Cardiac fibroblast (primary cell): ENCODE measurements at regions not wholly inside any gene's neighbourhood (a gene's known extent, or its start where the extent isn't known, plus 50 kb on each side); places are given as distances from the start of the nearest gene placed in this dataset.

Source experiments
- DNase-seq, 2 donors: peaks; one replicate each; pipeline versions ENCODE4 v3.0.0 to v3.0.0-alpha.2; 2010; ENCODE audit warnings: low read depth in 2 of 2
- H3K4me3 ChIP-seq, 2 donors: replicated peaks in 1 of 2; 1 replicate in 1 of 2; 2 replicates in 1 of 2; pipeline ENCODE4 v1.5.1; 2011; ENCODE audit warnings: low read depth in 2 of 2, low read length in 2 of 2, mild to moderate bottlenecking in 2 of 2, moderate library complexity in 1 of 2
- TF ChIP-seq, protein P1 (sequence below): IDR thresholded peaks from one replicate; pipeline ENCODE4 v1.5.1; 2011; ENCODE audit warnings: low read depth, mild to moderate bottlenecking, low read length, inconsistent platforms

DNA sequence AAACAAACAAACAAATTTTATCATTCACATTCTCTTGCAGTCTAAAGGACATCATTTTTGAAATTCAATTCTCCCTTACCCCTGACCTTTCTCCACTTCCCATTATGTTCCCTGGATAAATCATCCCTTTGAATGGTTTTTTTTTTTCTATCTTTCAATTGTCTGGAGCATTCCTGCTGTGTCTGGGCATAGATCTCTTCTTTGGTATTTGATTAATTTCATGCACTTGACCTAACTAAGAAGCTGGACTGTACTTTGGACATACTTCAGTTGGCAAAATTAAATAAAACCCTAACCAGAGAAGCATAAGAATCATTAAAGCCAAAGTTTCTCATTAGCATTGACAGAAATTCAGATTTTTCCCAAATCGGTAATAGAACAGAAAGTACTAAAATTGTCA, 163.6 kb upstream of the BMP4 start:
- DNase-seq = no peak
- H3K4me3 ChIP-seq = no peak overlapping the region
- TF ChIP-seq, protein P1, sequence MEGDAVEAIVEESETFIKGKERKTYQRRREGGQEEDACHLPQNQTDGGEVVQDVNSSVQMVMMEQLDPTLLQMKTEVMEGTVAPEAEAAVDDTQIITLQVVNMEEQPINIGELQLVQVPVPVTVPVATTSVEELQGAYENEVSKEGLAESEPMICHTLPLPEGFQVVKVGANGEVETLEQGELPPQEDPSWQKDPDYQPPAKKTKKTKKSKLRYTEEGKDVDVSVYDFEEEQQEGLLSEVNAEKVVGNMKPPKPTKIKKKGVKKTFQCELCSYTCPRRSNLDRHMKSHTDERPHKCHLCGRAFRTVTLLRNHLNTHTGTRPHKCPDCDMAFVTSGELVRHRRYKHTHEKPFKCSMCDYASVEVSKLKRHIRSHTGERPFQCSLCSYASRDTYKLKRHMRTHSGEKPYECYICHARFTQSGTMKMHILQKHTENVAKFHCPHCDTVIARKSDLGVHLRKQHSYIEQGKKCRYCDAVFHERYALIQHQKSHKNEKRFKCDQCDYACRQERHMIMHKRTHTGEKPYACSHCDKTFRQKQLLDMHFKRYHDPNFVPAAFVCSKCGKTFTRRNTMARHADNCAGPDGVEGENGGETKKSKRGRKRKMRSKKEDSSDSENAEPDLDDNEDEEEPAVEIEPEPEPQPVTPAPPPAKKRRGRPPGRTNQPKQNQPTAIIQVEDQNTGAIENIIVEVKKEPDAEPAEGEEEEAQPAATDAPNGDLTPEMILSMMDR = no peak

DNA sequence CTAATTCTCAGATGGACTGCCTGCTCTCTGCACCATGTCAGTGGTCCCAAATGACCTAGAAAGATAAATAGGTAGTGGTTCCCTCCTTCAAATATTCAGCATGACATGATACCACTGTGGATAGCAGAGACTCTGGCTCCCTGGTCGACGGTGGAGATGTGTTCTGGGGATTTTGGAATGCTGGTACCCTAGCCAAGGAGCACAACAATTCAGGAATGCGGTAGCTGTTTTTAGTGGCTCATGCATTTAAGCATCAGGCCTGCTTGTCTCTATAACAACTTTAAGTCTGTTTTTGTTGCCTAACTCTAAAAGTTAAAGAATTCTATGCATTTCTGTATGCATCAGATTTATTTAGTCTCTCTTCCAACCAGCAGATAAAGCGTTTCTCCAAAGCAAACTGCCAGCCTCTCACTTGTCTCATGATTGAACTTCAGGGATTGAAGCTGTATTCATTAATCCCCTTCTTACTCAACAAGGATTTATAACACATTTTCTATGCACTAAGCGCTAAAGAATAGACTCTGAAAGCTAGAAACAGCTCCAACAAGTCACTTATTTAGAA, 164.9 kb upstream of the BMP4 start:
- DNase-seq = peak in 1 of 2 donors; percentile 36
- TF ChIP-seq, protein P1 = no peak
- no peak overlapping the region for H3K4me3 ChIP-seq

DNA sequence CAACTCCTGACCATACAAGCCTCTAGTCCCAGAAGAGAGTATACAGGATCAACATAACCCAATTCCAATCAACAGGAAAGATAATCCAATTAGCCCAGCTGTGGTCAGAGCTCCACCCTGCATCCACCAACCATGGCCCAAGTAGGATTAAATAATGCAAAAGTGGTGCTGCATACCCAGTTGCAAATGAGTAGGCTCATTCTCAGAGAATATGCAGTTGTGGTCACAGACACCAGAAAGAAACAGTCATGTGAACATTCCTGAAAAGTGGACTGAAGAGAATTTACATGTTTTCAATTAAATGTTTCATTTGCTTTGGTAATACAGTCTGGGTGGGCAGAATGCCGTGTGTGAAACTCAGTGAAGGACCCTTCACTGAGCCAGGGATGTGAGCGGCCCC, 167.2 kb upstream of the BMP4 start:
- TF ChIP-seq, protein P1 = no peak
- H3K4me3 ChIP-seq = no peak overlapping the region
- DNase-seq = no peak

- DNase-seq = no peak
- TF ChIP-seq, protein P1 = no peak
- no peak overlapping the region for H3K4me3 ChIP-seq
Observed at GRCh38 chr14:54125109-54125508, 168.5 kb upstream of the BMP4 start.

GRCh38 chr14:54126947-54127346, 170.3 kb upstream of the BMP4 start:
- no peak for DNase-seq
- TF ChIP-seq, protein P1 = no peak
- H3K4me3 ChIP-seq = no peak overlapping the region

GRCh38 chr14:54127526-54127925, 170.9 kb upstream of the BMP4 start:
- TF ChIP-seq, protein P1 = no peak
- DNase-seq = peak; percentile 51 to 53

More at GRCh38 chr14:54127526-54127925, 170.9 kb upstream of the BMP4 start:
- H3K4me3 ChIP-seq = no peak overlapping the region
